H1 (cell line): ENCODE measurements at regions not wholly inside any gene's neighbourhood (a gene's known extent, or its start where the extent isn't known, plus 50 kb on each side); places are given as distances from the start of the nearest gene placed in this dataset.

Experiments used
- BCL11A ChIP-seq, 2 experiments: IDR thresholded peaks; one replicate each; pipeline ENCODE4 v1.6.1; 2011; ENCODE audit warnings: low read depth in 2 of 2, low read length in 2 of 2, mild to moderate bottlenecking in 2 of 2
- CBX5 ChIP-seq: fragments of 300-800, 300-1000 bp; sonication (generic); IDR thresholded peaks from 2 replicates; pipeline ENCODE4 v1.7.1; 2016; ENCODE audit warnings: antibody characterized with exemption, low read length, low read depth
- TF ChIP-seq, protein P1 (sequence below): IDR thresholded peaks from 2 replicates; pipeline ENCODE4 v1.6.1; 2011; ENCODE audit warnings: low read length, improper control_type of control experiment

DNA sequence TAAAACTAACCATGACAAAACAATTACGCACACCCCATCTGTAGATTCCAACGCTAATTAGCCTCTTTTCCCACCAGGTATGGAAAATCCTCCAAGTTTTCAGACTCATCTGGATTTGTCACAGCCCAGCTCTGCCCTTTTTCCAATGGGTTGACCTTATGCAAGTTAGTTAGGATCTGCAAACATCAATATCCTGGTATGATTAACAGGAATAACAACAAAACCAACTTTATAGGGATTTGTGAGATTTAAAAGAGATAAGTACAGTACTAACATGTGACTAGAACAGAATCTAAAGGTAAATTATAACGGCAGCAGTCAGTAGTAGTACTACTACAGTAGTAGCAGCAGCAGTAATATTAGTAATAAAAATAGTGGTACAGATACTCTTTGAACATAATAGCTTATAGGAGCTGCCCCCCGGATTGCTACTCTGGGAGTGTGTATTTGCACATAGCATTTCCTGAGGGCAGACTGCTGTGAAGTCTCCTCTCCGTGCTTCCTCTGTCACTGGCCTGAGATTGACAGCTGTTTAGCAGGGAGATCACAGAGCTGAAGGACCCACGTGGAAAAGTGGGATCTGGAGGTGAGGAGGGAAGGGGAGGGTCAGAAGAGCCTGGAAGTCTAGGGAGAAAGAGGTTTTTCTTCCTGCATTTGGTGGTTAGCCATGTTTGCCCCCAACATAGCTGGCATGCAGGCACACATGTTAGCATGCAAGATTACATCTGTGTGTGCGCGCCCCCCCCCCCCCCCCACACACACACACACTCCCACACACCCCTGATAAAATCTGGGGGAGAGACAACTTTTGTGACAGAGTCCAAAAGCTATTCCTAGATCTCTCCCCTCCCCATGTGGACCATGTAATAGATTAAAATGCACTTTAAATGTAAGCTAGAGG lies 73.3 kb upstream of the FAM171A1 start (continued):
- TF ChIP-seq, protein P1, sequence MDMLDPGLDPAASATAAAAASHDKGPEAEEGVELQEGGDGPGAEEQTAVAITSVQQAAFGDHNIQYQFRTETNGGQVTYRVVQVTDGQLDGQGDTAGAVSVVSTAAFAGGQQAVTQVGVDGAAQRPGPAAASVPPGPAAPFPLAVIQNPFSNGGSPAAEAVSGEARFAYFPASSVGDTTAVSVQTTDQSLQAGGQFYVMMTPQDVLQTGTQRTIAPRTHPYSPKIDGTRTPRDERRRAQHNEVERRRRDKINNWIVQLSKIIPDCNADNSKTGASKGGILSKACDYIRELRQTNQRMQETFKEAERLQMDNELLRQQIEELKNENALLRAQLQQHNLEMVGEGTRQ, result no peak
- TF ChIP-seq BCL11A (IDR thresholded peaks at IDR 0.05; ENCODE audit: low read depth in 2 of 2, low read length in 2 of 2) (no peak), CBX5 (no peak)
- TF ChIP-seq, all 59 proteins: peak for 0
